ENCODE measurements at regions not wholly inside any gene's neighbourhood (a gene's known extent, or its start where the extent isn't known, plus 50 kb on each side); places are given as distances from the start of the nearest gene placed in this dataset.

- Mint-ChIP-seq H3K36me3 (ENCODE audit: low read depth) (peaks cover 27% of the 10 kb centered on the region), H3K4me3 (peak overlapping the region; percentile 22; the same call in 1 of the 2 replicates), H3K9me3 (peaks cover 10% of the 10 kb centered on the region; the same call in 1 of the 2 replicates)
Observed at GRCh38 chr5:125311743-125312142, 565.3 kb upstream of the ZNF608 start.

GRCh38 chr5:125313555-125313954 is 567.1 kb upstream of the ZNF608 start:
- Mint-ChIP-seq H3K27me3 (ENCODE audit: insufficient read depth) (no peaks in the 10 kb centered on the region), H3K27ac (no peak overlapping the region), H3K4me1 (ENCODE audit: low read depth) (peaks cover 54% of the 10 kb centered on the region), H3K36me3 (ENCODE audit: low read depth) (peaks cover 14% of the 10 kb centered on the region), H3K4me3 (no peak overlapping the region), H3K9me3 (peaks cover 8% of the 10 kb centered on the region; the same call in 1 of the 2 replicates)
- no peak for TF ChIP-seq CTCF (IDR thresholded peaks at IDR 0.05)
- DNase-seq: no peak

More at GRCh38 chr5:125311743-125312142, 565.3 kb upstream of the ZNF608 start:
- H3K27ac Mint-ChIP-seq: peak overlapping the region; percentile 72
- H3K27me3 Mint-ChIP-seq (ENCODE audit: insufficient read depth): no peaks in the 10 kb centered on the region
- H3K4me1 Mint-ChIP-seq (ENCODE audit: low read depth): peaks cover 41% of the 10 kb centered on the region
- no peak for TF ChIP-seq CTCF (IDR thresholded peaks at IDR 0.05)
- DNase-seq: peak; percentile 88

- Mint-ChIP-seq H3K27ac (no peak overlapping the region), H3K9me3 (peaks cover 8% of the 10 kb centered on the region; the same call in 1 of the 2 replicates), H3K4me3 (no peak overlapping the region), H3K4me1 (ENCODE audit: low read depth) (peaks cover 48% of the 10 kb centered on the region), H3K36me3 (ENCODE audit: low read depth) (peaks cover 13% of the 10 kb centered on the region), H3K27me3 (ENCODE audit: insufficient read depth) (peaks cover 1% of the 10 kb centered on the region; the same call in 1 of the 2 replicates)
- TF ChIP-seq CTCF (IDR thresholded peaks at IDR 0.05): no peak
- no peak for DNase-seq
Observed at GRCh38 chr5:125315306-125315705, 568.9 kb upstream of the ZNF608 start.

- peaks cover 37% of the 10 kb centered on the region for H3K4me1 Mint-ChIP-seq (ENCODE audit: low read depth)
- H3K36me3 Mint-ChIP-seq (ENCODE audit: low read depth): peaks cover 13% of the 10 kb centered on the region
- peaks cover 8% of the 10 kb centered on the region; the same call in 1 of the 2 replicates for H3K9me3 Mint-ChIP-seq
- DNase-seq: no peak
- no peak for TF ChIP-seq CTCF (IDR thresholded peaks at IDR 0.05)
- H3K4me3 Mint-ChIP-seq: no peak overlapping the region
- H3K27me3 Mint-ChIP-seq (ENCODE audit: insufficient read depth): peaks cover 1% of the 10 kb centered on the region; the same call in 1 of the 2 replicates
- no peak overlapping the region for H3K27ac Mint-ChIP-seq
Observed at GRCh38 chr5:125316391-125316790, 570.0 kb upstream of the ZNF608 start.

- H3K27ac Mint-ChIP-seq: no peak overlapping the region
- H3K4me3 Mint-ChIP-seq: peak overlapping the region; percentile 54; the same call in 1 of the 2 replicates
Observed at GRCh38 chr5:125316915-125317535, 570.6 kb upstream of the ZNF608 start.

More at GRCh38 chr5:125316915-125317535, 570.6 kb upstream of the ZNF608 start:
- TF ChIP-seq CTCF (IDR thresholded peaks at IDR 0.05): no peak
- Mint-ChIP-seq H3K4me1 (ENCODE audit: low read depth) (peaks cover 30% of the 10 kb centered on the region), H3K36me3 (ENCODE audit: low read depth) (peaks cover 13% of the 10 kb centered on the region), H3K27me3 (ENCODE audit: insufficient read depth) (peaks cover 1% of the 10 kb centered on the region; the same call in 1 of the 2 replicates), H3K9me3 (peaks cover 8% of the 10 kb centered on the region; the same call in 1 of the 2 replicates)
- DNase-seq: peak; percentile 4

Data from HFFc6 (cell line).